IMR-90 (cell line): ENCODE measurements at regions not wholly inside any gene's neighbourhood (a gene's known extent, or its start where the extent isn't known, plus 50 kb on each side); places are given as distances from the start of the nearest gene placed in this dataset.

Experiments
- ATAC-seq: fragments of 200-7000 bp; cut with Tn5 transposase; 2 replicates; pipeline ENCODE4 v1.9.1; 2020; ENCODE audit warnings: low read depth, mild to moderate bottlenecking, moderate library complexity
- BruUV-seq: library from RNA; stranded (reverse); fragments of 400-500 nt; replicated peaks from 2 replicates; lab custom pipeline; 2021; lab: Mats Ljungman, UMichigan
- CTCF ChIA-PET: fragments of 300-600 bp; formaldehyde crosslinking; extraction: SDS; loops from one replicate; lab custom pipeline; 2021; ENCODE audit warnings: antibody characterized with exemption; lab: Yijun Ruan, JAX
- POLR2A ChIA-PET: fragments of 300-600 bp; sonication (Branson Sonifier 250); formaldehyde crosslinking; loops from one replicate; lab custom pipeline; 2022; ENCODE audit warnings: antibody characterized with exemption; ENCODE audit not compliant: unreplicated experiment; lab: Charles Lee
- DNase-seq: peaks from one replicate; pipeline ENCODE4 v3.0.0; 2013
- H2AFZ ChIP-seq: replicated peaks from 2 replicates; pipeline ENCODE3; 2013; ENCODE audit warnings: low read length, mild to moderate bottlenecking; ENCODE audit not compliant: poor library complexity
- H2AK5ac ChIP-seq: 2 replicates; pipeline ENCODE4 v1.6.1; 2013; ENCODE audit warnings: low read depth, low read length, inconsistent platforms
- H2AK9ac ChIP-seq: replicated peaks from 2 replicates; pipeline ENCODE3; 2013; ENCODE audit warnings: mild to moderate bottlenecking, low read depth, low read length, moderate library complexity; ENCODE audit not compliant: poor library complexity
- H2BK120ac ChIP-seq: 2 replicates; pipeline ENCODE4 v1.6.1; 2013; ENCODE audit warnings: low read depth, low read length, inconsistent platforms
- H2BK15ac ChIP-seq: 3 replicates; pipeline ENCODE4 v1.6.1; 2013; ENCODE audit warnings: low read depth, low read length, inconsistent platforms
- H2BK20ac ChIP-seq: 2 replicates; pipeline ENCODE4 v1.6.1; 2013; ENCODE audit warnings: low read depth, mild to moderate bottlenecking, inconsistent platforms, low read length, moderate library complexity
- H2BK5ac ChIP-seq: 2 replicates; pipeline ENCODE4 v1.6.1; 2013; ENCODE audit warnings: mild to moderate bottlenecking, low read depth, low read length, inconsistent platforms; ENCODE audit not compliant: poor library complexity, severe bottlenecking
- H3K14ac ChIP-seq: replicated peaks from 2 replicates; pipeline ENCODE4 v1.6.1; 2013; ENCODE audit warnings: low read depth, low read length, inconsistent platforms
- H3K18ac ChIP-seq: 2 replicates; pipeline ENCODE4 v1.6.1; 2013; ENCODE audit warnings: low read depth, low read length, control low read depth
- H3K23ac ChIP-seq: 2 replicates; pipeline ENCODE4 v1.6.1; 2013; ENCODE audit warnings: low read depth, low read length, inconsistent platforms
- H3K27ac ChIP-seq: 2 replicates; pipeline ENCODE4 v1.5.1; 2013; ENCODE audit warnings: mild to moderate bottlenecking, control low read depth, low read length; ENCODE audit not compliant: insufficient read depth
- H3K27me3 ChIP-seq: 2 replicates; pipeline ENCODE4 v1.6.1; 2013; ENCODE audit warnings: low read length; ENCODE audit not compliant: control insufficient read depth, insufficient read depth
- H3K36me3 ChIP-seq: 2 replicates; pipeline ENCODE4 v1.6.1; 2013; ENCODE audit warnings: low read length, mixed read lengths; ENCODE audit not compliant: control insufficient read depth, insufficient read depth
- H3K4ac ChIP-seq: 2 replicates; pipeline ENCODE4 v1.6.1; 2013; ENCODE audit warnings: low read depth, low read length, inconsistent platforms
- H3K4me1 ChIP-seq: 2 replicates; pipeline ENCODE4 v1.6.1; 2013; ENCODE audit warnings: low read length, mixed read lengths; ENCODE audit not compliant: control insufficient read depth, insufficient read depth
- H3K4me2 ChIP-seq: 2 replicates; pipeline ENCODE4 v1.6.1; 2013; ENCODE audit warnings: low read depth, mild to moderate bottlenecking, control low read depth, low read length, moderate library complexity
- H3K4me3 ChIP-seq: 2 replicates; pipeline ENCODE4 v1.5.1; 2013; ENCODE audit warnings: low read depth, mild to moderate bottlenecking, control low read depth, low read length, moderate library complexity; ENCODE audit not compliant: insufficient read depth
- H3K56ac ChIP-seq: 2 replicates; pipeline ENCODE4 v1.6.1; 2013; ENCODE audit warnings: low read length, inconsistent platforms; ENCODE audit not compliant: insufficient read depth; ENCODE audit errors: extremely low read depth
- H3K79me1 ChIP-seq, 2 experiments: 2 replicates each; pipeline ENCODE4 v1.6.1; 2013; ENCODE audit warnings: low read length in 2 of 2, inconsistent platforms in 1 of 2, low read depth in 1 of 2
- H3K9ac ChIP-seq: 2 replicates; pipeline ENCODE4 v1.6.1; 2013; ENCODE audit warnings: low read depth, low read length, control low read depth
- H3K9me1 ChIP-seq: 2 replicates; pipeline ENCODE4 v1.6.1; 2013; ENCODE audit warnings: low read length, inconsistent platforms; ENCODE audit not compliant: insufficient read depth
- H3K9me3 ChIP-seq: 2 replicates; pipeline ENCODE4 v1.6.1; 2013; ENCODE audit warnings: low read length; ENCODE audit not compliant: control insufficient read depth, insufficient read depth
- H4K20me1 ChIP-seq: 2 replicates; pipeline ENCODE4 v1.6.1; 2013; ENCODE audit warnings: low read length, inconsistent platforms; ENCODE audit not compliant: insufficient read depth
- H4K5ac ChIP-seq: 2 replicates; pipeline ENCODE4 v1.6.1; 2013; ENCODE audit warnings: mild to moderate bottlenecking, low read depth, low read length, control low read depth
- H4K8ac ChIP-seq, 2 experiments: 2 replicates each; pipeline ENCODE4 v1.6.1; 2013; ENCODE audit warnings: low read depth in 2 of 2, low read length in 2 of 2, control low read depth in 1 of 2, inconsistent platforms in 1 of 2
- H4K91ac ChIP-seq: 2 replicates; pipeline ENCODE4 v1.6.1; 2013; ENCODE audit warnings: low read depth, low read length, inconsistent platforms; ENCODE audit not compliant: insufficient read depth
- CHD1 ChIP-seq: IDR thresholded peaks from 2 replicates; pipeline ENCODE4 v1.6.1; 2012; ENCODE audit warnings: low read depth, low read length, improper control_type of control experiment
- SMC3 ChIP-seq: fragments of 150-350 bp; IDR thresholded peaks from 2 replicates; pipeline ENCODE4 v1.6.1; 2016; ENCODE audit warnings: low read depth, mild to moderate bottlenecking, antibody characterized with exemption, low read length, moderate library complexity
- WGBS, 2 experiments: methylation state at CpG; one replicate each; pipeline versions ENCODE4 v1.1.5 to v1.1.7; 2013; ENCODE audit warnings: missing lambda C conversion rate in 2 of 2; ENCODE audit not compliant: insufficient read length in 1 of 2; ENCODE audit errors: extremely low coverage in 2 of 2; 5-methylcytosine and 5-hydroxymethylcytosine counted together
- dilution Hi-C: fragments of 300-500 bp; cut with HindIII; formaldehyde crosslinking; loops from one replicate; pipeline ENCODE4 v1.14.3; 2018; ENCODE audit warnings: low sequenced_read_pairs; ENCODE audit not compliant: unreplicated experiment
- in situ Hi-C: fragments of 300-500 bp; cut with MboI; formaldehyde crosslinking; loops from 3 replicates; pipeline ENCODE4 v1.14.3; 2019; ENCODE audit warnings: low sequenced_read_pairs, inconsistent platforms, mixed read lengths
- intact Hi-C: fragments of 100-400 bp; cut with micrococcal nuclease; formaldehyde crosslinking; loops from 2 replicates; pipeline ENCODE4 v1.10.0; 2022
- TF ChIP-seq, protein P1 (sequence below): fragments of 150-350 bp; IDR thresholded peaks from 2 replicates; pipeline ENCODE4 v1.6.1; 2017; ENCODE audit warnings: mild to moderate bottlenecking, antibody characterized with exemption, low read length, low read depth

DNA sequence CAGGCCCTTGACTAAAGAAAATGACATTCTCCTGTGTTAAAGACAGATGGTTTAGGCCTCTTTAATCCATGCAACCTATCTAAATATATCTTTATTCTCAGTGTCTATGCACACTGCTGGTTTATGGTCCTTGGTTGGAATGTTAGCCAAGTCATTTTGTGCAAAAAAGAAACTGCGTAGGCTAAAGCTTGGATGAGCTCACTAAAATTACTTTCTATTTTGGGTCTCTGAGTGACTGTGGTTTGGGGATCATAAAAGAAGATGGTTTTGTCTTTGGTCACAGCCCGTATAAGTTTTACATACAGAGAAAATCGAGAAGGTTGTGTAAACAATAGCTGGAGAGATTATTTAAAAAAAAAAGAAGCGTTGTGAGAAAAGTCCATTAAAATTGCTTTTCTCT lies 443.6 kb downstream of the UBE2NL start:
- in situ Hi-C loops (no loop called here), dilution Hi-C loops (no loop called here), intact Hi-C loops (no loop called here)
- Histone ChIP-seq H3K9me3 (no peaks in the 10 kb centered on the region), H3K79me1 (no peaks in the 10 kb centered on the region), H3K27ac (no peak overlapping the region), H3K9ac (no peak overlapping the region), H3K14ac (no peak overlapping the region), H2AFZ (no peak overlapping the region), H3K56ac (no peak overlapping the region), H3K4me3 (no peak overlapping the region), H3K18ac (no peak overlapping the region), H2AK5ac (no peak overlapping the region), H2BK5ac (no peak overlapping the region), H4K8ac (no peak overlapping the region), H4K91ac (no peak overlapping the region), H3K23ac (no peak overlapping the region), H4K20me1 (no peaks in the 10 kb centered on the region), H2BK120ac (no peak overlapping the region), H3K4me2 (no peak overlapping the region), H3K27me3 (no peaks in the 10 kb centered on the region), H2AK9ac (no peak overlapping the region), H3K36me3 (no peaks in the 10 kb centered on the region), H2BK15ac (no peak overlapping the region), H2BK20ac (no peak overlapping the region), H3K4me1 (no peaks in the 10 kb centered on the region), H3K4ac (no peak overlapping the region), H4K5ac (no peak overlapping the region), H3K9me1 (no peaks in the 10 kb centered on the region)
- DNase-seq (no peak), ATAC-seq (no peak)
- ChIA-PET CTCF (interaction anchor here (0.7 kb wide), 1 partner anchor 11 kb away, joined by 7 read pairs; no protein-coding TSS in a partner anchor), POLR2A (no interaction called here)
- no TSS peak for BruUV-seq
- WGBS, 2 experiments, result 80% methylated on average over 2 of the region's 4 CpGs; no CpG with 5 or more reads in 1 of the 2 experiments
- TF ChIP-seq SMC3 (no peak), CHD1 (no peak)
- TF ChIP-seq, protein P1, sequence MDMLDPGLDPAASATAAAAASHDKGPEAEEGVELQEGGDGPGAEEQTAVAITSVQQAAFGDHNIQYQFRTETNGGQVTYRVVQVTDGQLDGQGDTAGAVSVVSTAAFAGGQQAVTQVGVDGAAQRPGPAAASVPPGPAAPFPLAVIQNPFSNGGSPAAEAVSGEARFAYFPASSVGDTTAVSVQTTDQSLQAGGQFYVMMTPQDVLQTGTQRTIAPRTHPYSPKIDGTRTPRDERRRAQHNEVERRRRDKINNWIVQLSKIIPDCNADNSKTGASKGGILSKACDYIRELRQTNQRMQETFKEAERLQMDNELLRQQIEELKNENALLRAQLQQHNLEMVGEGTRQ, result no peak
